ENCODE measurements at regions not wholly inside any gene's neighbourhood (a gene's known extent, or its start where the extent isn't known, plus 50 kb on each side); places are given as distances from the start of the nearest gene placed in this dataset.

- FAIRE-seq (no peak), DNase-seq (ENCODE audit: low read depth, low spot score) (no peak)
- dilution Hi-C loops (cut with MboI; ENCODE audit: extremely low pct_ligation_motif_present, low sequenced_read_pairs): no loop called here
- no peaks in the 10 kb centered on the region for H3K9me3 ChIP-seq (replicated peaks; ENCODE audit: control insufficient read depth, insufficient read depth, low read length)
- no peak for TF ChIP-seq JUN (IDR thresholded peaks at IDR 0.05; ENCODE audit: borderline replicate concordance, insufficient read depth, insufficient read length, low read depth)
- no peak for TF ChIP-seq POLR2A (IDR thresholded peaks at IDR 0.05; ENCODE audit: low read depth, low read length)
- no peak for TF ChIP-seq CTCF (IDR thresholded peaks at IDR 0.05; ENCODE audit: extremely low read depth in 1 of 2, insufficient read depth in 1 of 2, low read depth in 1 of 2, low read length in 2 of 2)
- no peak for TF ChIP-seq MYC (IDR thresholded peaks at IDR 0.05; ENCODE audit: low read depth, low read length)
- no peak for TF ChIP-seq MAX (IDR thresholded peaks at IDR 0.05; ENCODE audit: insufficient read depth, insufficient read length)
- TF ChIP-seq POLR2AphosphoS5 (IDR thresholded peaks at IDR 0.05; ENCODE audit: insufficient read depth, low read depth, low read length): no peak
- TF ChIP-seq EZH2 (IDR thresholded peaks at IDR 0.05; ENCODE audit: borderline replicate concordance, low read depth, low read length, severe bottlenecking): no peak
- TF ChIP-seq GATA2 (IDR thresholded peaks at IDR 0.05; ENCODE audit: insufficient read depth, insufficient read length, low read depth, low read length): no peak
- no peak for TF ChIP-seq FOS (IDR thresholded peaks at IDR 0.05; ENCODE audit: borderline replicate concordance, insufficient read depth, low read length)
- CTCF ChIA-PET: no interaction called here
- peaks cover 3 to 4% of the 10 kb centered on the region in 2 experiments for H3K27me3 ChIP-seq (ENCODE audit: control insufficient read depth in 2 of 2, insufficient read depth in 2 of 2, low read length in 2 of 2)
- H3K4me3 ChIP-seq (replicated peaks in 1 of 3; ENCODE audit: insufficient read depth in 1 of 3, low read depth in 1 of 3, low read length in 3 of 3): no peak overlapping the region
- POLR2A ChIA-PET: no interaction called here
- H3K27ac ChIP-seq (ENCODE audit: insufficient read depth, low read depth, low read length): no peak overlapping the region
- no peak overlapping the region for H3K4me2 ChIP-seq (ENCODE audit: insufficient read depth, low read length)
- no peaks in the 10 kb centered on the region for H3K36me3 ChIP-seq (ENCODE audit: control insufficient read depth in 2 of 2, extremely low read depth in 1 of 2, insufficient read depth in 2 of 2, low read length in 2 of 2)
- no peaks in the 10 kb centered on the region for H3K9me1 ChIP-seq (replicated peaks; ENCODE audit: control insufficient read depth, extremely low read depth, insufficient read depth, low read length)
- H3K4me1 ChIP-seq (ENCODE audit: control insufficient read depth, extremely low read depth, insufficient read depth, low read length): no peaks in the 10 kb centered on the region
- no peaks in the 10 kb centered on the region for H4K20me1 ChIP-seq (replicated peaks; ENCODE audit: control insufficient read depth, extremely low read depth, insufficient read depth, low read length)
- BruUV-seq (replicated peaks): no TSS peak
- intact Hi-C loops (cut with micrococcal nuclease): no loop called here
- no peaks in the 10 kb centered on the region for H3K79me2 ChIP-seq (ENCODE audit: control insufficient read depth, insufficient read depth, low read length)
- no peak overlapping the region for H2AFZ ChIP-seq (ENCODE audit: low read depth, low read length)
- H3K9ac ChIP-seq (replicated peaks; ENCODE audit: extremely low read depth, insufficient read depth, low read length): no peak overlapping the region
Observed at GRCh38 chr3:66662894-66663293, 162.1 kb upstream of the LRIG1 start.

All from endothelial cell of umbilical vein (primary cell).